Choroid plexus epithelial cell (primary cell): ENCODE measurements at regions not wholly inside any gene's neighbourhood (a gene's known extent, or its start where the extent isn't known, plus 50 kb on each side); places are given as distances from the start of the nearest gene placed in this dataset.
"Not testable (repeated sequence)": the region's sequence is repeated elsewhere in the genome, so short reads cannot be mapped to it uniquely, and the experiment has no call there.

Source experiments
- DNase-seq: peaks from one replicate; pipeline ENCODE4 v3.0.0-alpha.2; 2010; ENCODE audit warnings: low read depth
- H3K4me3 ChIP-seq: 2 replicates; pipeline ENCODE4 v1.5.1; 2011; ENCODE audit warnings: low read depth, mild to moderate bottlenecking, control low read depth, low read length, moderate library complexity
- CTCF ChIP-seq: conservative IDR thresholded peaks from 2 replicates; pipeline ENCODE4 v1.5.1; 2011; ENCODE audit warnings: low read depth, mild to moderate bottlenecking, control low read depth, inconsistent platforms, low read length, moderate library complexity

- H3K4me3 ChIP-seq, result no peak overlapping the region
- TF ChIP-seq CTCF, result no peak
- no peak for DNase-seq
Measured at GRCh38 chr12:19675361-19675760, 236.1 kb downstream of the AEBP2 start.

GRCh38 chr12:19678501-19678900 is 239.2 kb downstream of the AEBP2 start:
- DNase-seq, H3K4me3 ChIP-seq: not testable (repeated sequence)

- no peak for DNase-seq
Measured at GRCh38 chr12:19681007-19681406, 241.7 kb downstream of the AEBP2 start.

GRCh38 chr12:19683178-19683927 is 244.1 kb downstream of the AEBP2 start:
- DNase-seq, result peak; percentile 76
- TF ChIP-seq CTCF, result no peak
- H3K4me3 ChIP-seq, result no peak overlapping the region

More at GRCh38 chr12:19681007-19681406, 241.7 kb downstream of the AEBP2 start:
- no peak for TF ChIP-seq CTCF
- no peak overlapping the region for H3K4me3 ChIP-seq

GRCh38 chr12:19687371-19687770 is 248.1 kb downstream of the AEBP2 start:
- no peak overlapping the region for H3K4me3 ChIP-seq
- TF ChIP-seq CTCF, result no peak
- DNase-seq, result no peak

- DNase-seq, result no peak
- no peak for TF ChIP-seq CTCF
Measured at GRCh38 chr12:19688532-19688931, 249.2 kb downstream of the AEBP2 start.

GRCh38 chr12:19689226-19689625 is 249.9 kb downstream of the AEBP2 start:
- DNase-seq, result no peak
- no peak overlapping the region for H3K4me3 ChIP-seq
- TF ChIP-seq CTCF, result no peak

More at GRCh38 chr12:19688532-19688931, 249.2 kb downstream of the AEBP2 start:
- H3K4me3 ChIP-seq, result no peak overlapping the region
